Natural killer cell (primary cell): ENCODE measurements at regions not wholly inside any gene's neighbourhood (a gene's known extent, or its start where the extent isn't known, plus 50 kb on each side); places are given as distances from the start of the nearest gene placed in this dataset.

Experiments used
- ATAC-seq, 3 donors: fragments of 150-1000 bp in 2 of 3; fragments of 200-7000 bp in 1 of 3; cut with Tn5 transposase; 1 replicate in 1 of 3; 2 replicates in 2 of 3; pipeline ENCODE4 v1.10.0; 2021; ENCODE audit warnings: mild to moderate bottlenecking in 2 of 3, moderate library complexity in 2 of 3
- DNase-seq, 2 donors: peaks; one replicate each; pipeline versions ENCODE4 v3.0.0 to v3.0.0-alpha.2; 2013 to 2021; ENCODE audit warnings: mixed read lengths in 1 of 2
- H3K27ac ChIP-seq: one replicate; pipeline ENCODE4 v1.5.1; 2013; ENCODE audit warnings: mild to moderate bottlenecking, low read length
- H3K27me3 ChIP-seq: one replicate; pipeline ENCODE4 v1.6.1; 2013; ENCODE audit warnings: low read length; ENCODE audit not compliant: control insufficient read depth, insufficient read depth
- H3K36me3 ChIP-seq: one replicate; pipeline ENCODE4 v1.6.1; 2013; ENCODE audit warnings: low read length; ENCODE audit not compliant: control insufficient read depth, insufficient read depth
- H3K4me1 ChIP-seq: one replicate; pipeline ENCODE4 v1.6.1; 2013; ENCODE audit warnings: low read length; ENCODE audit not compliant: control insufficient read depth, insufficient read depth
- H3K4me3 ChIP-seq: one replicate; pipeline ENCODE4 v1.5.1; 2013; ENCODE audit warnings: low read length
- H3K9me3 ChIP-seq: one replicate; pipeline ENCODE4 v1.6.1; 2013; ENCODE audit warnings: low read length; ENCODE audit not compliant: control insufficient read depth, insufficient read depth
- H3K27ac Mint-ChIP-seq, 2 donors: one replicate each; pipeline ENCODE4 v1.8.0; 2022; ENCODE audit warnings: mild to moderate bottlenecking in 2 of 2, mixed read lengths in 2 of 2, moderate library complexity in 1 of 2
- H3K27me3 Mint-ChIP-seq, 2 donors: one replicate each; pipeline ENCODE4 v1.8.0; 2022; ENCODE audit warnings: low read depth in 2 of 2, mixed read lengths in 2 of 2
- H3K36me3 Mint-ChIP-seq: one replicate; pipeline ENCODE4 v1.8.0; 2022; ENCODE audit warnings: mixed read lengths
- H3K4me1 Mint-ChIP-seq, 2 donors: one replicate each; pipeline ENCODE4 v1.8.0; 2022; ENCODE audit warnings: mixed read lengths in 2 of 2
- H3K4me3 Mint-ChIP-seq: one replicate; pipeline ENCODE4 v1.8.0; 2022; ENCODE audit warnings: mild to moderate bottlenecking, moderate library complexity, mixed read lengths
- H3K9me3 Mint-ChIP-seq, 2 donors: one replicate each; pipeline ENCODE4 v1.8.0; 2022; ENCODE audit warnings: mixed read lengths in 2 of 2
- CTCF ChIP-seq: fragments of 200-600 bp; IDR thresholded peaks from one replicate; pipeline ENCODE4 v1.8.0; 2022; ENCODE audit warnings: antibody characterized with exemption
- WGBS: methylation state at CpG from one replicate; pipeline ENCODE4 v1.1.7; 2013; ENCODE audit warnings: missing lambda C conversion rate; ENCODE audit not compliant: insufficient coverage; 5-methylcytosine and 5-hydroxymethylcytosine counted together
- intact Hi-C: fragments of 100-400 bp; cut with micrococcal nuclease; formaldehyde crosslinking; loops from one replicate; pipeline ENCODE4 v1.14.2; 2022

- no peak for DNase-seq
- intact Hi-C loops = no loop called here
- ATAC-seq = no peak
- Mint-ChIP-seq H3K4me3 (no peak overlapping the region), H3K4me1 (no peaks in the 10 kb centered on the region), H3K27ac (no peak overlapping the region), H3K27me3 (peaks cover 0 to 3% of the 10 kb centered on the region in 2 donors), H3K9me3 (no peaks in the 10 kb centered on the region), H3K36me3 (no peaks in the 10 kb centered on the region)
- WGBS = no CpG with 5 or more reads among the region's 1 CpG
- no peaks in the 10 kb centered on the region for H3K27me3 ChIP-seq
- no peaks in the 10 kb centered on the region for H3K9me3 ChIP-seq
- H3K27ac ChIP-seq = no peak overlapping the region
- no peaks in the 10 kb centered on the region for H3K36me3 ChIP-seq
- TF ChIP-seq CTCF = no peak
- H3K4me3 ChIP-seq = no peak overlapping the region
- no peaks in the 10 kb centered on the region for H3K4me1 ChIP-seq
Measured at GRCh38 chr6:11911538-11911937, 100.6 kb upstream of the HIVEP1 start.

- H3K4me3 Mint-ChIP-seq = no peak overlapping the region
- Histone ChIP-seq H3K36me3 (no peaks in the 10 kb centered on the region), H3K9me3 (no peaks in the 10 kb centered on the region), H3K27me3 (no peaks in the 10 kb centered on the region), H3K4me1 (no peaks in the 10 kb centered on the region), H3K4me3 (no peak overlapping the region), H3K27ac (no peak overlapping the region)
- DNase-seq (no peak), ATAC-seq (no peak)
- intact Hi-C loops = no loop called here
- no peak overlapping the region for H3K27ac Mint-ChIP-seq
- no peaks in the 10 kb centered on the region for H3K9me3 Mint-ChIP-seq
- WGBS = 100% methylated on average over 4 of the region's 7 CpGs
- H3K4me1 Mint-ChIP-seq = no peaks in the 10 kb centered on the region
- no peaks in the 10 kb centered on the region for H3K36me3 Mint-ChIP-seq
- H3K27me3 Mint-ChIP-seq = peaks cover 0 to 3% of the 10 kb centered on the region in 2 donors
- TF ChIP-seq CTCF = no peak
Measured at GRCh38 chr6:11909696-11910132, 102.4 kb upstream of the HIVEP1 start.

GRCh38 chr6:11908436-11909105 is 103.5 kb upstream of the HIVEP1 start:
- Histone ChIP-seq H3K9me3 (no peaks in the 10 kb centered on the region), H3K36me3 (no peaks in the 10 kb centered on the region), H3K27ac (no peak overlapping the region), H3K27me3 (no peaks in the 10 kb centered on the region), H3K4me3 (no peak overlapping the region), H3K4me1 (no peaks in the 10 kb centered on the region)
- no peaks in the 10 kb centered on the region for H3K36me3 Mint-ChIP-seq
- no peak overlapping the region for H3K4me3 Mint-ChIP-seq
- WGBS = 93% methylated on average over 2 of the region's 2 CpGs
- intact Hi-C loops = no loop called here
- TF ChIP-seq CTCF = no peak
- no peak for ATAC-seq
- no peak for DNase-seq
- no peaks in the 10 kb centered on the region for H3K4me1 Mint-ChIP-seq
- H3K27ac Mint-ChIP-seq = no peak overlapping the region
- no peaks in the 10 kb centered on the region for H3K9me3 Mint-ChIP-seq
- peaks cover 0 to 3% of the 10 kb centered on the region in 2 donors for H3K27me3 Mint-ChIP-seq

- 95% methylated on average over 1 of the region's 2 CpGs for WGBS
- no peaks in the 10 kb centered on the region for H3K36me3 ChIP-seq
- H3K9me3 ChIP-seq = no peaks in the 10 kb centered on the region
- no peaks in the 10 kb centered on the region for H3K9me3 Mint-ChIP-seq
- no peak overlapping the region for H3K4me3 ChIP-seq
- ATAC-seq = no peak
- no peak overlapping the region for H3K4me3 Mint-ChIP-seq
- H3K27ac ChIP-seq = no peak overlapping the region
- intact Hi-C loops = no loop called here
- H3K27me3 ChIP-seq = no peaks in the 10 kb centered on the region
- H3K4me1 ChIP-seq = no peaks in the 10 kb centered on the region
- DNase-seq = no peak
- no peak overlapping the region for H3K27ac Mint-ChIP-seq
- peaks cover 16 to 21% of the 10 kb centered on the region in 2 donors for H3K27me3 Mint-ChIP-seq
- peaks cover 7 to 8% of the 10 kb centered on the region in 2 donors for H3K4me1 Mint-ChIP-seq
- no peak for TF ChIP-seq CTCF
- H3K36me3 Mint-ChIP-seq = no peaks in the 10 kb centered on the region
Measured at GRCh38 chr6:11903645-11904044, 108.5 kb upstream of the HIVEP1 start.
